ENCODE measurements at regions not wholly inside any gene's neighbourhood (a gene's known extent, or its start where the extent isn't known, plus 50 kb on each side); places are given as distances from the start of the nearest gene placed in this dataset.

DNA sequence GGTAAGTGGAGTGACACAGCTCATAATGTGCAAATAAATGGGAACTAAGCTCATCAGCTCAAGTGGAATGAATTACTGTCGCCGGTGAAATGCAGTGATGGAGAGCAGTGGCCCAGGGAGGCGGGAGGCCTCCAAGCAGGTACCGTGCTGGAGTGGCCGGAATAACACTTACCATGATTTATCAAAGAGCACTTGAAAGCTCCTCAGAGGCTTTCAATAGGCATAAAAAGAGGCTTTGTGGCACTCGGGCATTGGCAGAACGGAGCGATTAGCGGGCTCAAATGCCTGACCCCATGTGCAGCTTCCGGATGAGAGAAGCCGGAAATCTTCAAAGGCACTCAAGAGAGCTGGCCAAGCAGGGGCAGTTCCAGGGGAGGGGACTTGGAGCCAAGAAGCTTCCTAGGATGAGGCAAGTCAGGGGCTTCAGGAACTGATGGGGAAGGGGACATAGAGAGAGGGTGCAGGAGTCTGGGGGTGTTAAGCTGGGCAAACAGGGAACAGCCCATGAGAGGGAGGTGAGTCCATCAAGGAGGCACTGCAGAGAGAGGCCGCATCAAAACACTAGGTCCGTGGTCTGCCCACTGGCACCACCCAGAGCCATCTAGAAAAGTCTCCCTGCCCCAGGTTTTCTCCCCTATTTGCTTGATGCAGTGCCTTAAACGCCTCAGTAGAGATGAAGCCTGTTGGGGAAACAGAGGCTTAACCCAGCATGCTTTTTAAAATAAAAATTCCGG lies 144.0 kb upstream of the IRX6 start:
- H3K14ac ChIP-seq (ENCODE audit: low read length in 2 of 2), result no peak overlapping the region
- H2AK5ac ChIP-seq (ENCODE audit: low read length, severe bottlenecking), result no peak overlapping the region
- no peak overlapping the region for H3K23ac ChIP-seq (ENCODE audit: low read length in 2 of 2)
- H4K8ac ChIP-seq (ENCODE audit: low read length), result no peak overlapping the region
- no peak overlapping the region for H3K4me3 ChIP-seq (ENCODE audit: insufficient read depth in 1 of 2, low read depth in 1 of 2, low read length in 2 of 2)
- H4K91ac ChIP-seq (ENCODE audit: low read length), result no peak overlapping the region
- no peak overlapping the region for H2BK12ac ChIP-seq (ENCODE audit: low read length in 2 of 2)
- H3K27me3 ChIP-seq (ENCODE audit: control insufficient read depth in 1 of 2, insufficient read depth in 1 of 2, low read length in 2 of 2), result peaks cover 1 to 4% of the 10 kb centered on the region in 2 experiments
- no peak overlapping the region for H2BK15ac ChIP-seq (ENCODE audit: low read depth, poor library complexity, severe bottlenecking)
- no peak overlapping the region for H3K18ac ChIP-seq (ENCODE audit: low read depth in 1 of 2, low read length in 2 of 2)
- no peak overlapping the region for H2AFZ ChIP-seq (ENCODE audit: low read depth, low read length)
- no peak overlapping the region for H2BK5ac ChIP-seq (ENCODE audit: low read depth, low read length, poor library complexity, severe bottlenecking)
- no peak overlapping the region for H3K27ac ChIP-seq (ENCODE audit: low read length, poor library complexity, severe bottlenecking)
- no peaks in the 10 kb centered on the region for H3K36me3 ChIP-seq (ENCODE audit: control insufficient read depth in 1 of 2, insufficient read depth in 2 of 2, low read depth in 1 of 2, low read length in 2 of 2)
- 89% methylated on average over 15 of the region's 15 CpGs for WGBS
- no peak overlapping the region for H3K4ac ChIP-seq (ENCODE audit: low read depth in 1 of 2, low read length in 2 of 2)
- no peaks in the 10 kb centered on the region for H3K4me1 ChIP-seq (ENCODE audit: control insufficient read depth, insufficient read depth, low read depth, low read length)
- H3K79me1 ChIP-seq (replicated peaks; ENCODE audit: low read length, poor library complexity, severe bottlenecking), result no peaks in the 10 kb centered on the region
- no peak overlapping the region for H3K4me2 ChIP-seq (ENCODE audit: low read length, poor library complexity, severe bottlenecking)
- no peak overlapping the region for H2BK120ac ChIP-seq (ENCODE audit: low read depth, low read length)
- H3K9ac ChIP-seq (ENCODE audit: low read length), result no peak overlapping the region
- H3K9me3 ChIP-seq (ENCODE audit: control insufficient read depth, low read length), result peaks cover 4% of the 10 kb centered on the region
- no peak for DNase-seq

DNA sequence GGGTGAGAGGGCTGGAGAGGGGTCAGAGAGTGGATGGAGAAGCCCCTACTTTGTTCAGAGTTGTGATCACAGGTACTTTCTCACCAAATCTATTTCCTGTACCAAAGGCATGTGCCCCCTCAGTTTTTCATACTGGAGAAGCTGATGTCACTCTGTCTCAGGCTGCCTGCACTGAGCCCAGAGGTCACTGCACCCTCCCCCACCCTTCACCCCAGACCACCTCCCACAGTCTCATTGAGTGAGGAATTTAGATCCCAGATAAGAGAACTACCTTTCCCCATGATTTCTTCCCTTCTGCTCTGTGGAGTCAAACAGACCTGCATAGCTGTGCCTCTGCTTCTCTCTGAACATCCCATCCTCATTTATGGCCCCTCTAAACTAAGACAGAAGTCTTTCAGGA lies 140.0 kb upstream of the IRX6 start:
- Histone ChIP-seq H3K18ac (ENCODE audit: low read depth in 1 of 2, low read length in 2 of 2) (no peak overlapping the region), H3K23ac (ENCODE audit: low read length in 2 of 2) (no peak overlapping the region), H3K14ac (ENCODE audit: low read length in 2 of 2) (no peak overlapping the region), H3K27me3 (ENCODE audit: control insufficient read depth in 1 of 2, insufficient read depth in 1 of 2, low read length in 2 of 2) (peaks cover 4 to 13% of the 10 kb centered on the region in 2 experiments), H2BK12ac (ENCODE audit: low read length in 2 of 2) (no peak overlapping the region), H2BK5ac (ENCODE audit: low read depth, low read length, poor library complexity, severe bottlenecking) (no peak overlapping the region), H4K91ac (ENCODE audit: low read length) (no peak overlapping the region), H3K27ac (ENCODE audit: low read length, poor library complexity, severe bottlenecking) (no peak overlapping the region), H2BK15ac (ENCODE audit: low read depth, poor library complexity, severe bottlenecking) (no peak overlapping the region), H2AK5ac (ENCODE audit: low read length, severe bottlenecking) (no peak overlapping the region), H3K4me3 (ENCODE audit: insufficient read depth in 1 of 2, low read depth in 1 of 2, low read length in 2 of 2) (no peak overlapping the region), H3K79me1 (replicated peaks; ENCODE audit: low read length, poor library complexity, severe bottlenecking) (no peaks in the 10 kb centered on the region), H4K8ac (ENCODE audit: low read length) (no peak overlapping the region), H3K4me1 (ENCODE audit: control insufficient read depth, insufficient read depth, low read depth, low read length) (no peaks in the 10 kb centered on the region), H3K9me3 (ENCODE audit: control insufficient read depth, low read length) (no peaks in the 10 kb centered on the region), H2BK120ac (ENCODE audit: low read depth, low read length) (no peak overlapping the region), H2AFZ (ENCODE audit: low read depth, low read length) (no peak overlapping the region), H3K4ac (ENCODE audit: low read depth in 1 of 2, low read length in 2 of 2) (no peak overlapping the region), H3K4me2 (ENCODE audit: low read length, poor library complexity, severe bottlenecking) (no peak overlapping the region), H3K36me3 (ENCODE audit: control insufficient read depth in 1 of 2, insufficient read depth in 2 of 2, low read depth in 1 of 2, low read length in 2 of 2) (no peaks in the 10 kb centered on the region), H3K9ac (ENCODE audit: low read length) (no peak overlapping the region)
- DNase-seq, result no peak

DNA sequence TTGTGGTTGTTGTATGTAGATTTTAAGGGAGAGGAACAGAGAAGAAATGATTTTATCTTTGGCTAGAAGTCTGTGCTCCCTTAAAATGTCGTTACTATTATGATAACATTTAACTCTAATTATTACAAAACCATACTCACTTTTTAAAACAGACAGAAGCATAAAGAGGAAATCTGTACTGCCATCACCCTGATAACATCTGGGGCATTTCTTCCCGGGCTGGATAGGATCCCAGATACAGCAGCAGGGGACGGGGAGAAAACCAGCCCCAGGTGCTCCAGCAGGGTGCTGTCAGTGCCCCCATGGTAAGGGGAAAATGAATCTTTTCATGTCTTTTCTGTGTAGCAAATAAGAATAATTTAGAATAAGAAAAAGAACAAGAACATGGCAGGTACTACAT lies 139.4 kb upstream of the IRX6 start:
- Histone ChIP-seq H2AK5ac (ENCODE audit: low read length, severe bottlenecking) (no peak overlapping the region), H3K4ac (ENCODE audit: low read depth in 1 of 2, low read length in 2 of 2) (no peak overlapping the region), H3K9me3 (ENCODE audit: control insufficient read depth, low read length) (no peaks in the 10 kb centered on the region), H2BK15ac (ENCODE audit: low read depth, poor library complexity, severe bottlenecking) (no peak overlapping the region), H4K91ac (ENCODE audit: low read length) (no peak overlapping the region), H2BK120ac (ENCODE audit: low read depth, low read length) (no peak overlapping the region), H3K27ac (ENCODE audit: low read length, poor library complexity, severe bottlenecking) (no peak overlapping the region), H3K4me2 (ENCODE audit: low read length, poor library complexity, severe bottlenecking) (no peak overlapping the region), H3K4me3 (ENCODE audit: insufficient read depth in 1 of 2, low read depth in 1 of 2, low read length in 2 of 2) (no peak overlapping the region), H2BK12ac (ENCODE audit: low read length in 2 of 2) (no peak overlapping the region), H3K23ac (ENCODE audit: low read length in 2 of 2) (no peak overlapping the region), H3K9ac (ENCODE audit: low read length) (no peak overlapping the region), H2BK5ac (ENCODE audit: low read depth, low read length, poor library complexity, severe bottlenecking) (no peak overlapping the region), H4K8ac (ENCODE audit: low read length) (no peak overlapping the region), H3K27me3 (ENCODE audit: control insufficient read depth in 1 of 2, insufficient read depth in 1 of 2, low read length in 2 of 2) (peaks cover 4 to 13% of the 10 kb centered on the region in 2 experiments), H3K4me1 (ENCODE audit: control insufficient read depth, insufficient read depth, low read depth, low read length) (no peaks in the 10 kb centered on the region), H3K18ac (ENCODE audit: low read depth in 1 of 2, low read length in 2 of 2) (no peak overlapping the region), H3K79me1 (replicated peaks; ENCODE audit: low read length, poor library complexity, severe bottlenecking) (no peaks in the 10 kb centered on the region), H2AFZ (ENCODE audit: low read depth, low read length) (no peak overlapping the region), H3K14ac (ENCODE audit: low read length in 2 of 2) (no peak overlapping the region), H3K36me3 (ENCODE audit: control insufficient read depth in 1 of 2, insufficient read depth in 2 of 2, low read depth in 1 of 2, low read length in 2 of 2) (no peaks in the 10 kb centered on the region)
- WGBS, result 58% methylated on average over 3 of the region's 3 CpGs
- no peak for DNase-seq

DNA sequence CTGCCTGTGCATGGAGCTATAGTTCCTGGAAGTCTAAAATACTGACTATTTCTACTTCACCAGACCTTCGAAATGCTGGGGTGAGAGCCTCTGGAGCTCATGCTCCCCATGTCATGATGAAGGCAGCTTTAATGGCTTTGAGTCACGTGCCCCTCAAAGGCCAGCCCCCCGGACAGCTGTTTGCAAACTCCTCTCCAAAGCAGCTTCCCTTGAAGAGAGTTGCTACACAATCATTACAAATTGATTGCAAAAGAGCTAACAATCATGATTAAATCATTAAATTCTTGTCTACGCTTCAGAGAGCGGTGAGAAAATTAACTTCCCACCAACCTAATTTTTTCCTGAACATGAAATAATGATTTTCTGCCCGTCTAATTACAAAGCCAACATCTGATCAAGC lies 134.8 kb upstream of the IRX6 start:
- no peak overlapping the region for H2BK120ac ChIP-seq (ENCODE audit: low read depth, low read length)
- no peak overlapping the region for H2AFZ ChIP-seq (ENCODE audit: low read depth, low read length)
- H3K23ac ChIP-seq (ENCODE audit: low read length in 2 of 2), result no peak overlapping the region
- DNase-seq, result no peak
- no peaks in the 10 kb centered on the region for H3K79me1 ChIP-seq (replicated peaks; ENCODE audit: low read length, poor library complexity, severe bottlenecking)
- H3K4me2 ChIP-seq (ENCODE audit: low read length, poor library complexity, severe bottlenecking), result no peak overlapping the region
- H4K91ac ChIP-seq (ENCODE audit: low read length), result no peak overlapping the region
- H3K4me3 ChIP-seq (ENCODE audit: insufficient read depth in 1 of 2, low read depth in 1 of 2, low read length in 2 of 2), result no peak overlapping the region
- no peak overlapping the region for H2BK5ac ChIP-seq (ENCODE audit: low read depth, low read length, poor library complexity, severe bottlenecking)
- H2BK15ac ChIP-seq (ENCODE audit: low read depth, poor library complexity, severe bottlenecking), result no peak overlapping the region
- no peaks in the 10 kb centered on the region for H3K4me1 ChIP-seq (ENCODE audit: control insufficient read depth, insufficient read depth, low read depth, low read length)
- H3K36me3 ChIP-seq (ENCODE audit: control insufficient read depth in 1 of 2, insufficient read depth in 2 of 2, low read depth in 1 of 2, low read length in 2 of 2), result no peaks in the 10 kb centered on the region
- no peak overlapping the region for H4K8ac ChIP-seq (ENCODE audit: low read length)
- no peak overlapping the region for H3K9ac ChIP-seq (ENCODE audit: low read length)
- H3K4ac ChIP-seq (ENCODE audit: low read depth in 1 of 2, low read length in 2 of 2), result no peak overlapping the region
- H3K14ac ChIP-seq (ENCODE audit: low read length in 2 of 2), result no peak overlapping the region
- no peak overlapping the region for H2AK5ac ChIP-seq (ENCODE audit: low read length, severe bottlenecking)
- 58% methylated on average over 4 of the region's 6 CpGs for WGBS
- H3K27me3 ChIP-seq (ENCODE audit: control insufficient read depth in 1 of 2, insufficient read depth in 1 of 2, low read length in 2 of 2), result peaks cover 8 to 14% of the 10 kb centered on the region in 2 experiments
- no peak overlapping the region for H3K27ac ChIP-seq (ENCODE audit: low read length, poor library complexity, severe bottlenecking)
- H3K18ac ChIP-seq (ENCODE audit: low read depth in 1 of 2, low read length in 2 of 2), result no peak overlapping the region
- H3K9me3 ChIP-seq (ENCODE audit: control insufficient read depth, low read length), result peaks cover 10% of the 10 kb centered on the region
- H2BK12ac ChIP-seq (ENCODE audit: low read length in 2 of 2), result no peak overlapping the region
